ENCODE measurements at regions not wholly inside any gene's neighbourhood (a gene's known extent, or its start where the extent isn't known, plus 50 kb on each side); places are given as distances from the start of the nearest gene placed in this dataset.
"Not testable (repeated sequence)": the region's sequence is repeated elsewhere in the genome, so short reads cannot be mapped to it uniquely, and the experiment has no call there.

- H3K27ac Mint-ChIP-seq = no peak overlapping the region
- peaks cover under 1% of the 10 kb centered on the region for H3K27me3 Mint-ChIP-seq
- no peaks in the 10 kb centered on the region for H3K9me3 Mint-ChIP-seq
- peaks cover 5% of the 10 kb centered on the region for H3K4me1 Mint-ChIP-seq (ENCODE audit: low read depth)
- H3K36me3 Mint-ChIP-seq (ENCODE audit: low read depth) = no peaks in the 10 kb centered on the region
- no peak overlapping the region for H3K4me3 Mint-ChIP-seq
Measured at GRCh38 chr6:72559067-72559466, 62.8 kb upstream of the KCNQ5 start.

GRCh38 chr6:72559555-72559954, 62.3 kb upstream of the KCNQ5 start:
- H3K4me1 Mint-ChIP-seq (ENCODE audit: low read depth) = no peaks in the 10 kb centered on the region
- H3K27me3 Mint-ChIP-seq = peaks cover 3% of the 10 kb centered on the region
- H3K9me3 Mint-ChIP-seq = no peaks in the 10 kb centered on the region
- no peak overlapping the region for H3K4me3 Mint-ChIP-seq
- H3K36me3 Mint-ChIP-seq (ENCODE audit: low read depth) = no peaks in the 10 kb centered on the region
- no peak overlapping the region for H3K27ac Mint-ChIP-seq

GRCh38 chr6:72560721-72561593, 60.9 kb upstream of the KCNQ5 start:
- Mint-ChIP-seq H3K27me3 (peaks cover 3% of the 10 kb centered on the region), H3K4me1 (ENCODE audit: low read depth) (no peaks in the 10 kb centered on the region), H3K36me3 (ENCODE audit: low read depth) (no peaks in the 10 kb centered on the region), H3K9me3 (no peaks in the 10 kb centered on the region), H3K4me3 (no peak overlapping the region), H3K27ac (no peak overlapping the region)

GRCh38 chr6:72561629-72562028, 60.2 kb upstream of the KCNQ5 start:
- Mint-ChIP-seq H3K9me3 (no peaks in the 10 kb centered on the region), H3K27me3 (peaks cover 3% of the 10 kb centered on the region), H3K36me3 (ENCODE audit: low read depth) (no peaks in the 10 kb centered on the region), H3K4me3 (no peak overlapping the region), H3K27ac (no peak overlapping the region), H3K4me1 (ENCODE audit: low read depth) (no peaks in the 10 kb centered on the region)

- Mint-ChIP-seq H3K9me3 (no peaks in the 10 kb centered on the region), H3K4me1 (ENCODE audit: low read depth) (no peaks in the 10 kb centered on the region), H3K27me3 (peaks cover 3% of the 10 kb centered on the region), H3K36me3 (ENCODE audit: low read depth) (no peaks in the 10 kb centered on the region), H3K4me3 (no peak overlapping the region), H3K27ac (no peak overlapping the region)
Measured at GRCh38 chr6:72564231-72564630, 57.6 kb upstream of the KCNQ5 start.

GRCh38 chr6:72571993-72572392, 49.9 kb upstream of the KCNQ5 start:
- not testable (repeated sequence) for H3K27ac Mint-ChIP-seq; H3K4me1 Mint-ChIP-seq (ENCODE audit: low read depth); H3K27me3 Mint-ChIP-seq; H3K36me3 Mint-ChIP-seq (ENCODE audit: low read depth); H3K4me3 Mint-ChIP-seq; H3K9me3 Mint-ChIP-seq
